Nephron (organoid): ENCODE measurements at regions not wholly inside any gene's neighbourhood (a gene's known extent, or its start where the extent isn't known, plus 50 kb on each side); places are given as distances from the start of the nearest gene placed in this dataset.

Experiments used
- H3K27ac Mint-ChIP-seq, 3 experiments: 2 replicates each; pipeline ENCODE4 v1.8.0; 2020; ENCODE audit warnings: mixed read lengths in 3 of 3, mild to moderate bottlenecking in 2 of 3, moderate library complexity in 1 of 3
- H3K27me3 Mint-ChIP-seq: 2 replicates; pipeline ENCODE4 v1.8.0; 2021; ENCODE audit warnings: low read depth, mild to moderate bottlenecking, moderate library complexity, mixed read lengths
- H3K36me3 Mint-ChIP-seq: 2 replicates; pipeline ENCODE4 v1.8.0; 2020; ENCODE audit warnings: low read depth, mixed read lengths
- H3K4me1 Mint-ChIP-seq: 2 replicates; pipeline ENCODE4 v1.8.0; 2020; ENCODE audit warnings: mixed read lengths
- H3K4me3 Mint-ChIP-seq, 3 experiments: 2 replicates each; pipeline ENCODE4 v1.8.0; 2020; ENCODE audit warnings: mild to moderate bottlenecking in 3 of 3, mixed read lengths in 3 of 3, moderate library complexity in 2 of 3
- H3K9me3 Mint-ChIP-seq: 2 replicates; pipeline ENCODE4 v1.8.0; 2020; ENCODE audit warnings: mixed read lengths
- TF ChIP-seq, protein P1 (sequence below), 3 experiments: fragments of 200-600 bp; sonication (generic); IDR thresholded peaks; one replicate each; pipeline ENCODE4 v1.5.0; 2021; ENCODE audit warnings: antibody characterized with exemption in 3 of 3; ENCODE audit not compliant: unreplicated experiment in 3 of 3

- Mint-ChIP-seq H3K9me3 (peaks cover 28% of the 10 kb centered on the region), H3K36me3 (peaks cover 20% of the 10 kb centered on the region), H3K4me1 (peaks cover 24% of the 10 kb centered on the region), H3K4me3 (no peak overlapping the region), H3K27me3 (peaks cover 21% of the 10 kb centered on the region), H3K27ac (no peak overlapping the region)
- TF ChIP-seq, protein P1, sequence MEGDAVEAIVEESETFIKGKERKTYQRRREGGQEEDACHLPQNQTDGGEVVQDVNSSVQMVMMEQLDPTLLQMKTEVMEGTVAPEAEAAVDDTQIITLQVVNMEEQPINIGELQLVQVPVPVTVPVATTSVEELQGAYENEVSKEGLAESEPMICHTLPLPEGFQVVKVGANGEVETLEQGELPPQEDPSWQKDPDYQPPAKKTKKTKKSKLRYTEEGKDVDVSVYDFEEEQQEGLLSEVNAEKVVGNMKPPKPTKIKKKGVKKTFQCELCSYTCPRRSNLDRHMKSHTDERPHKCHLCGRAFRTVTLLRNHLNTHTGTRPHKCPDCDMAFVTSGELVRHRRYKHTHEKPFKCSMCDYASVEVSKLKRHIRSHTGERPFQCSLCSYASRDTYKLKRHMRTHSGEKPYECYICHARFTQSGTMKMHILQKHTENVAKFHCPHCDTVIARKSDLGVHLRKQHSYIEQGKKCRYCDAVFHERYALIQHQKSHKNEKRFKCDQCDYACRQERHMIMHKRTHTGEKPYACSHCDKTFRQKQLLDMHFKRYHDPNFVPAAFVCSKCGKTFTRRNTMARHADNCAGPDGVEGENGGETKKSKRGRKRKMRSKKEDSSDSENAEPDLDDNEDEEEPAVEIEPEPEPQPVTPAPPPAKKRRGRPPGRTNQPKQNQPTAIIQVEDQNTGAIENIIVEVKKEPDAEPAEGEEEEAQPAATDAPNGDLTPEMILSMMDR (IDR thresholded peaks at IDR 0.05; ENCODE audit: unreplicated experiment in 3 of 3), result no peak
These were observed 294.4 kb downstream of the SOX9 start for GRCh38 chr17:72414967-72415853.

- Mint-ChIP-seq H3K27me3 (peaks cover 29% of the 10 kb centered on the region), H3K9me3 (peaks cover 28% of the 10 kb centered on the region), H3K4me3 (no peak overlapping the region), H3K36me3 (peaks cover 20% of the 10 kb centered on the region), H3K4me1 (peaks cover 18% of the 10 kb centered on the region), H3K27ac (no peak overlapping the region)
- TF ChIP-seq, protein P1 (IDR thresholded peaks at IDR 0.05; ENCODE audit: unreplicated experiment in 3 of 3), result no peak
These were observed 295.3 kb downstream of the SOX9 start for GRCh38 chr17:72416054-72416675.

- H3K4me3 Mint-ChIP-seq, result no peak overlapping the region
- TF ChIP-seq, protein P1 (IDR thresholded peaks at IDR 0.05; ENCODE audit: unreplicated experiment in 3 of 3), result no peak
- H3K27ac Mint-ChIP-seq, result no peak overlapping the region
- H3K4me1 Mint-ChIP-seq, result peaks cover 18% of the 10 kb centered on the region
- peaks cover 31% of the 10 kb centered on the region for H3K27me3 Mint-ChIP-seq
- H3K36me3 Mint-ChIP-seq, result peaks cover 24% of the 10 kb centered on the region
- peaks cover 28% of the 10 kb centered on the region for H3K9me3 Mint-ChIP-seq
These were observed 296.1 kb downstream of the SOX9 start for GRCh38 chr17:72416905-72417304.

DNA sequence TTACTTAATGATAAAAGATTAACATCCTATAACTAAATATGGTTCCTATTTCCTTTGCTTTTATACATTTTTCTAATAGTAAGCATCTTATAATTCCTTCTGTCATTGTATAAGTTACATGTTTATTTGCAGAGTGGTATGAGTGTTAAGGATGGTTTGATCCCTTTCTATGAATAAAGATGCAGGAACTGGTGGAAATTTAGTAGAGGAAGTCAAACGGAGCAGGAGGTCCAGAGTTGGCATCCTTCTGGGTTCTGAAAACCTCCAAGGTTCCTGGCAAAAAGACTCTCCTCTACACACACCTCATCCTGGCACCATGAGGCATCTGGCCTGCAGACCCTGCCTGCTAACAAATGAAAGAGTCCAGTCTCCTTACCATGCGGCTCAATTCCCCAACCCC lies 296.8 kb downstream of the SOX9 start:
- no peak overlapping the region for H3K27ac Mint-ChIP-seq

DNA sequence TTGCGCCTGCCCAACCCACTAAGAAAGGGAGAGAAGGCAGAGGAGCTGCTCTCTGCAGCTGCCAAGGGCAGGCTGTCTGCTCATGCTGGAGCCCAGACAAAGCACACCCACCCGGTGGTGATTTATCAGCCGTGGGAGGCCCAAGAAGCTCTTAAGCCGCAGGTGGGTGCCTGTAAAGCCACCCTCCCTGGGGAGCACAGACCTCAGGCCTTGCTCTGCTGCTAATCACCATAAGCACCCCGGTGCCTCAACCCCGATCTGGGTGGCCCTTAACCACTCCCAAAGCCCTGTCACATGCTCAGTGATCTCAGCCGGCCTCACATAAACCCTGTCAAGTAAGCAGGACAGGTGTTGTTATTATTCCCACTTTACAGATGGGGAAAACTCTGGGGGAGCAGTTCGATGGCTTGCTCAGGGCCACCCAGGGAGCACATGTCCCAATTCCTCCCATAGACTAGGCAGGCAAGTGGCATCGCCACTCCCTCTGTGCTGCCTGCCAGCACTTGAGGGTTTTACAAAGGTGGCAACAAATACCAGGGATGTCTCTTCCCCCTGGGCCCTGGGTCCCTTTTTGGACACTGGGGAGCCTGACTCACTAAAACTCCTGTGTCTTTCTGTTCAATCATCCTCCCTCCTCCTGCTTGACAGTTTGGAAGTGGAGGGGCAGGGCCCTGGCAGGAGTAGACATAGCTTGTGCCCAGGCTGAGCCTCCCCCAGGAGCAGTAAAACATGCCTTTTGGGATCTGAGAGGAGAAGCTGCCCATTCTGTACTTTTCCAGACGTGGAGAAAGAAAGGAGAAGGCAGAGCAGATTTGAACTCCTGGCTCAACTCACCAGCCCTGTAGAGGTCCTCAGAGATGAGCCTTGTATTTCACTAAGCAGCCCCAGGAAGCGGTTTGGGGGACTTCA lies 299.3 kb downstream of the SOX9 start:
- Mint-ChIP-seq H3K36me3 (peaks cover 24% of the 10 kb centered on the region), H3K4me3 (no peak overlapping the region), H3K9me3 (peaks cover 28% of the 10 kb centered on the region), H3K27me3 (peaks cover 34% of the 10 kb centered on the region), H3K27ac (peak overlapping the region; percentile 78 to 88 (median 81)), H3K4me1 (peaks cover 9% of the 10 kb centered on the region)
- TF ChIP-seq, protein P1 (IDR thresholded peaks at IDR 0.05; ENCODE audit: unreplicated experiment in 3 of 3), result no peak

More for the DNA sequence above, 296.8 kb downstream of the SOX9 start:
- peaks cover 28% of the 10 kb centered on the region for H3K9me3 Mint-ChIP-seq
- H3K36me3 Mint-ChIP-seq, result peaks cover 24% of the 10 kb centered on the region
- no peak overlapping the region for H3K4me3 Mint-ChIP-seq
- peaks cover 15% of the 10 kb centered on the region for H3K4me1 Mint-ChIP-seq
- TF ChIP-seq, protein P1 (IDR thresholded peaks at IDR 0.05; ENCODE audit: unreplicated experiment in 3 of 3), result no peak
- H3K27me3 Mint-ChIP-seq, result peaks cover 31% of the 10 kb centered on the region
